ENCODE measurements at regions not wholly inside any gene's neighbourhood (a gene's known extent, or its start where the extent isn't known, plus 50 kb on each side); places are given as distances from the start of the nearest gene placed in this dataset.
"Not testable (repeated sequence)": the region's sequence is repeated elsewhere in the genome, so short reads cannot be mapped to it uniquely, and the experiment has no call there.

DNA sequence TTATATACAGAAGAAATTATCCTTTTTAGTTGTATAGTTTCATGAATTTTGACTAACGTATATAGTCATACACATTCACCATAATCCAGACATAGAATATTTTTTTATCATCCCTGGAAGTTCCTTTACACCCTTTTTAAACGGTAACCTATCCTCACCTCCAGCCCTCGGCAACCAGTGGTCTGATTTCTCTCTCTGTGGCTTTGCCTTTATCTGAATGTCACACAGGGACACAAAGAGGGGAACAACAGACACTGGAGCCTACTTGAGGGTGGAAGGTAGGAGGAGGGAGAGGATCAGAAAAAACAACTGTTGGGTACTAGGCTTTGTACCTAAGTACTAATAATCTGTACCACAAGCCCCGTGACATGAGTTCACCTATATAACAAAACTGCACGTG, 191.9 kb downstream of the MC4R start:
- Histone ChIP-seq H3K9ac (ENCODE audit: low read length) (no peak overlapping the region), H3K9me3 (ENCODE audit: insufficient read depth, low read length) (no peaks in the 10 kb centered on the region), H3K27ac (ENCODE audit: low read depth, low read length) (no peak overlapping the region), H3F3A (ENCODE audit: insufficient read depth) (no peaks in the 10 kb centered on the region), H3K36me3 (ENCODE audit: low read length) (no peaks in the 10 kb centered on the region), H3K79me2 (ENCODE audit: insufficient read depth, low read length) (no peaks in the 10 kb centered on the region), H3K4me3 (ENCODE audit: insufficient read depth, low read length, poor library complexity, severe bottlenecking) (no peak overlapping the region), H3K4me2 (ENCODE audit: low read depth, low read length, poor library complexity, severe bottlenecking) (no peak overlapping the region), H3K27me3 (ENCODE audit: low read length) (no peaks in the 10 kb centered on the region), H2AFZ (ENCODE audit: low read depth, low read length, severe bottlenecking) (no peak overlapping the region), H3K9me2 (replicated peaks; ENCODE audit: insufficient read depth, low read length) (no peaks in the 10 kb centered on the region), H4K20me1 (ENCODE audit: low read depth, low read length) (no peaks in the 10 kb centered on the region)
- TF ChIP-seq EZH2phosphoT487 (conservative IDR thresholded peaks at IDR 0.05; ENCODE audit: low read length) = no peak
- TF ChIP-seq, protein P1, sequence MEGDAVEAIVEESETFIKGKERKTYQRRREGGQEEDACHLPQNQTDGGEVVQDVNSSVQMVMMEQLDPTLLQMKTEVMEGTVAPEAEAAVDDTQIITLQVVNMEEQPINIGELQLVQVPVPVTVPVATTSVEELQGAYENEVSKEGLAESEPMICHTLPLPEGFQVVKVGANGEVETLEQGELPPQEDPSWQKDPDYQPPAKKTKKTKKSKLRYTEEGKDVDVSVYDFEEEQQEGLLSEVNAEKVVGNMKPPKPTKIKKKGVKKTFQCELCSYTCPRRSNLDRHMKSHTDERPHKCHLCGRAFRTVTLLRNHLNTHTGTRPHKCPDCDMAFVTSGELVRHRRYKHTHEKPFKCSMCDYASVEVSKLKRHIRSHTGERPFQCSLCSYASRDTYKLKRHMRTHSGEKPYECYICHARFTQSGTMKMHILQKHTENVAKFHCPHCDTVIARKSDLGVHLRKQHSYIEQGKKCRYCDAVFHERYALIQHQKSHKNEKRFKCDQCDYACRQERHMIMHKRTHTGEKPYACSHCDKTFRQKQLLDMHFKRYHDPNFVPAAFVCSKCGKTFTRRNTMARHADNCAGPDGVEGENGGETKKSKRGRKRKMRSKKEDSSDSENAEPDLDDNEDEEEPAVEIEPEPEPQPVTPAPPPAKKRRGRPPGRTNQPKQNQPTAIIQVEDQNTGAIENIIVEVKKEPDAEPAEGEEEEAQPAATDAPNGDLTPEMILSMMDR (IDR thresholded peaks at IDR 0.05; ENCODE audit: insufficient read depth, low read length, poor library complexity, severe bottlenecking) = no peak

DNA sequence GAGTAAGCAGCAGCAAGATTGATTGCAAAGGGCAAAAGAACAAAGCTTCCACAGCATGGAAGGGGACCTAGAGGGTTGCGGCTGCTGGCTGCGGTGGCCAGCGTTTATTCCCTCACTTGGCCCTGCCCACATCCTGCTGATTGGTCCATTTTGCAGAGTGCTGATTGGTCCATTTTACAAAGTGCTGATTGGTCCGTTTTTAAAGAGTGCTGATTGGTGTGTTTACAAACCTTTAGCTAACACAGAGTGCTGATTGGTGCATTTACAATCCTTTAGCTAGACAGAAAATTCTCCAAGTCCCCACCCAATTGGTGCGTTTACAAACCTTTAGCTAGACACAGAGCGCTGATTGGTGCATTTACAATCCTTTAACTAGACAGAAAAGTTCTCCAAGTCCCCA, 194.4 kb downstream of the MC4R start:
- not testable (repeated sequence) for H2AFZ ChIP-seq (ENCODE audit: low read depth, low read length, severe bottlenecking); H3K27ac ChIP-seq (ENCODE audit: low read depth, low read length); H3K4me3 ChIP-seq (ENCODE audit: insufficient read depth, low read length, poor library complexity, severe bottlenecking)

DNA sequence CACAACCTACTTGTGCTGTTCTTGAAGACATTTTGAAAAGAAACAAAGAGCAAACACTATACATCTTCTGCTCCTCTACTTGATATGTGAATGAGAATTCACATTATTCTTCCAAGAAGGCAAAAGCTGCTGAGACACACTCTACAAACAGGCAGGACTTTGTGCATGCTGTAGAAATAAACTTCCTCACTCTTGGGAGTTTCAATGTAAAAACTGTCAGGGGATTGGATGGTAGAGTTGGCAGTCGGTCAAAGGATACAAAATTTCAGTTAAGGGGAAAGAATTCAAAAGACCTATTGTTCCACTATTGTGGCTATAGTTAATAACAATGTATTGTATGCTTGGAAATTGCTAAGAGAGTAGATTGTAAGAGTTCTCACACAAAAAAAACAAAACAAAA, 196.3 kb downstream of the MC4R start:
- H3K4me3 ChIP-seq (ENCODE audit: insufficient read depth, low read length, poor library complexity, severe bottlenecking) = no peak overlapping the region
- H3K36me3 ChIP-seq (ENCODE audit: low read length) = no peaks in the 10 kb centered on the region
- H3K9me3 ChIP-seq (ENCODE audit: insufficient read depth, low read length) = no peaks in the 10 kb centered on the region
- no peaks in the 10 kb centered on the region for H3F3A ChIP-seq (ENCODE audit: insufficient read depth)
- H3K9ac ChIP-seq (ENCODE audit: low read length) = no peak overlapping the region
- no peak overlapping the region for H3K4me2 ChIP-seq (ENCODE audit: low read depth, low read length, poor library complexity, severe bottlenecking)
- no peaks in the 10 kb centered on the region for H3K9me2 ChIP-seq (replicated peaks; ENCODE audit: insufficient read depth, low read length)
- H3K27ac ChIP-seq (ENCODE audit: low read depth, low read length) = no peak overlapping the region
- H3K79me2 ChIP-seq (ENCODE audit: insufficient read depth, low read length) = no peaks in the 10 kb centered on the region
- H3K27me3 ChIP-seq (ENCODE audit: low read length) = no peaks in the 10 kb centered on the region
- no peaks in the 10 kb centered on the region for H4K20me1 ChIP-seq (ENCODE audit: low read depth, low read length)
- H2AFZ ChIP-seq (ENCODE audit: low read depth, low read length, severe bottlenecking) = no peak overlapping the region
- TF ChIP-seq, protein P1 (IDR thresholded peaks at IDR 0.05; ENCODE audit: insufficient read depth, low read length, poor library complexity, severe bottlenecking) = no peak
- no peak for TF ChIP-seq EZH2phosphoT487 (conservative IDR thresholded peaks at IDR 0.05; ENCODE audit: low read length)

More for the DNA sequence above, 194.4 kb downstream of the MC4R start:
- not testable (repeated sequence) for H3K79me2 ChIP-seq (ENCODE audit: insufficient read depth, low read length); H3K36me3 ChIP-seq (ENCODE audit: low read length); H3K4me2 ChIP-seq (ENCODE audit: low read depth, low read length, poor library complexity, severe bottlenecking); H3K9me2 ChIP-seq (replicated peaks; ENCODE audit: insufficient read depth, low read length); H4K20me1 ChIP-seq (ENCODE audit: low read depth, low read length); H3K9me3 ChIP-seq (ENCODE audit: insufficient read depth, low read length); H3K27me3 ChIP-seq (ENCODE audit: low read length); H3F3A ChIP-seq (ENCODE audit: insufficient read depth); H3K9ac ChIP-seq (ENCODE audit: low read length)

DNA sequence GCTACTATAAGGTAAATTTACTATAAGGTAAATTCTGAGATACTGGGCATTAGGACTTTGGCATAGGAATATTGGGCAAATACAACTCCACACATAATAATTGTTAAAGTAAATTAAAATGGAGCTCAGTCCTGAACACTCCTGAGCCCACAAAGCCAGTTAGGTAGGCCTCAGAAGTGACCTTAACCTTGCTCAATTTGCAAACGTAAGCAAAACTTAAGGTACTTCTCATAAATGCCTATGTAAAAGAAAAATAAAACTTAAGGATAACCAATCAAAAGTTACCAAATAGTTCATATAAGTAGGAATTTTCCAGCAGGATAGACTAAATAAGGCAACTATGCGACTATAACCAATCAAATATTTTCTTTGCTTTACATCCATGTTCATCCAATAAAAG, 197.7 kb downstream of the MC4R start:
- Histone ChIP-seq H4K20me1 (ENCODE audit: low read depth, low read length) (no peaks in the 10 kb centered on the region), H3K27ac (ENCODE audit: low read depth, low read length) (no peak overlapping the region), H3K4me3 (ENCODE audit: insufficient read depth, low read length, poor library complexity, severe bottlenecking) (no peak overlapping the region), H2AFZ (ENCODE audit: low read depth, low read length, severe bottlenecking) (no peak overlapping the region), H3K4me2 (ENCODE audit: low read depth, low read length, poor library complexity, severe bottlenecking) (no peak overlapping the region), H3K9me3 (ENCODE audit: insufficient read depth, low read length) (no peaks in the 10 kb centered on the region), H3K9me2 (replicated peaks; ENCODE audit: insufficient read depth, low read length) (no peaks in the 10 kb centered on the region), H3F3A (ENCODE audit: insufficient read depth) (no peaks in the 10 kb centered on the region), H3K79me2 (ENCODE audit: insufficient read depth, low read length) (no peaks in the 10 kb centered on the region), H3K9ac (ENCODE audit: low read length) (no peak overlapping the region), H3K27me3 (ENCODE audit: low read length) (no peaks in the 10 kb centered on the region), H3K36me3 (ENCODE audit: low read length) (no peaks in the 10 kb centered on the region)
- no peak for TF ChIP-seq EZH2phosphoT487 (conservative IDR thresholded peaks at IDR 0.05; ENCODE audit: low read length)
- TF ChIP-seq, protein P1 (IDR thresholded peaks at IDR 0.05; ENCODE audit: insufficient read depth, low read length, poor library complexity, severe bottlenecking) = no peak
